ENCODE measurements at regions not wholly inside any gene's neighbourhood (a gene's known extent, or its start where the extent isn't known, plus 50 kb on each side); places are given as distances from the start of the nearest gene placed in this dataset.

DNA sequence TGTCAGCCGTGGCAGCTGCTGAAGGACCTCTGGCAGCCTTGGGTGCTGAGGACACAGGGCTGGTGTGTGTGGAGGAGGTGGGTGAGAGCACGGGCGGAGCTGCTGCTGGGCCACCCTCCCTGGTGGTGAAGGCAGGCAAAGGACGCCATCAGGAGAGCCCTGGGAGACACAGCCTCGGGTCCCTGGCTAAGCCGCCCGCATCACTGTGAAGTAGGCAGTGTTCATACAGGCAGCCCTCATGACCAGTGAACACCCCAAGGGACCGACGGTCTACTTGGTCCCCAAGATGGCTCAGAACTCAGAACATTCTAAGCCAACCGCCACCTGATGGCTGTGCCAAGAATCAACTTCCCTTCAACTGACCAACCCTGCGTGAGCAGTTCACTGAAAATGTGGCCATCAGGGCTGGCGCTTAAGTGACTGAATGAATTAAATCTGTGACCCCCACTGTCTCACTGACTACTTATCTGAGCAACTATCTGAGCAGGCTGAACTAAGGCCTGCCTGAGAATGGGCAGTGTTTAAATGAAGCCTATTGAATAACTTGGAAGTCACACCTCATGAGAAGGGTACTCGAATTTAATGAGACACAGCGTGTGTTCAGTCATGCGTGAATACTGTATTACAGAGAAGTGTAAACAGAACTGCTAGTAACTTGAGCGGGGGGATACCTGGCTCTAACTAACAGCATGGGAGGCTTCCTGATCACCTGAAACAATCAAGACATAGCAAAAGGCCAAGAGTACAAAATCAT lies 54.7 kb upstream of the SIMC1 start:
- in situ Hi-C loops (cut with MboI; ENCODE audit: low sequenced_read_pairs, unreplicated experiment) = no loop called here
- DNase-seq (ENCODE audit: low spot score) = no peak

GRCh38 chr5:176184608-176185132 lies 53.6 kb upstream of the SIMC1 start:
- no peak for DNase-seq (ENCODE audit: low spot score)
- no peak for TF ChIP-seq CTCF (IDR thresholded peaks at IDR 0.05; ENCODE audit: borderline replicate concordance, control extremely low read depth, extremely low read depth, insufficient read depth, missing control alignments)
- in situ Hi-C loops (cut with MboI; ENCODE audit: low sequenced_read_pairs, unreplicated experiment) = no loop called here

More for the DNA sequence above, 54.7 kb upstream of the SIMC1 start:
- TF ChIP-seq CTCF (IDR thresholded peaks at IDR 0.05; ENCODE audit: borderline replicate concordance, control extremely low read depth, extremely low read depth, insufficient read depth, missing control alignments) = no peak

DNA sequence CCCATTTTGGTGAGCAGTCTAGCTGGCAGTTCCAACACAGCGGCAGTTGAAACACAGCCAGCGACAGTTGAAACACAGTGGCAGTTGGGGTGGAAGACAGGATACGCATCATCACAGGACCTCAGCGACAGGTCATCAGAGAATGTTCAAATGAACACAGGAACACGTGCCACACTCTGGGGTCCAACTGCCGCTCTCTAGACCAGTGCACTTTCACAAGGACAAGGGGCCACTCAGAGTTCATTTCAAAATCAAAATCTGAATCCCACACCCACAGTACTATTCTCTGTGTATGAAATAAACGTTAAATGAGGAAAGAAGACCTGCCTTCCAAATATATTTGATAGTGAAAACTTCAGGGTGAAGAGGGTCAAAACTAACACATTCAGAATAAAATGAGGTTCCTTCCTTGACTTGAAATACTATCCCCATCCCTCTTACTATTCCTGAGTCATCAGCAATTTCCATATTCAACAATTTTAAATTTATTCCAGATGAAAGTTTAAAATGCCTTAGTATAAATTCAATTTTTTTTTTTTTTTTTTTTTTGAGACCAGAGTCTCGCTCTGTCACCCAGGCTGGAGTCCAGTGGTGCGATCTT lies 53.0 kb upstream of the SIMC1 start:
- DNase-seq (ENCODE audit: low spot score) = no peak
- in situ Hi-C loops (cut with MboI; ENCODE audit: low sequenced_read_pairs, unreplicated experiment) = no loop called here
- TF ChIP-seq CTCF (IDR thresholded peaks at IDR 0.05; ENCODE audit: borderline replicate concordance, control extremely low read depth, extremely low read depth, insufficient read depth, missing control alignments) = no peak

- DNase-seq (ENCODE audit: low spot score) = no peak
- in situ Hi-C loops (cut with MboI; ENCODE audit: low sequenced_read_pairs, unreplicated experiment) = no loop called here
Measured at GRCh38 chr5:176186107-176186506, 52.1 kb upstream of the SIMC1 start.

DNA sequence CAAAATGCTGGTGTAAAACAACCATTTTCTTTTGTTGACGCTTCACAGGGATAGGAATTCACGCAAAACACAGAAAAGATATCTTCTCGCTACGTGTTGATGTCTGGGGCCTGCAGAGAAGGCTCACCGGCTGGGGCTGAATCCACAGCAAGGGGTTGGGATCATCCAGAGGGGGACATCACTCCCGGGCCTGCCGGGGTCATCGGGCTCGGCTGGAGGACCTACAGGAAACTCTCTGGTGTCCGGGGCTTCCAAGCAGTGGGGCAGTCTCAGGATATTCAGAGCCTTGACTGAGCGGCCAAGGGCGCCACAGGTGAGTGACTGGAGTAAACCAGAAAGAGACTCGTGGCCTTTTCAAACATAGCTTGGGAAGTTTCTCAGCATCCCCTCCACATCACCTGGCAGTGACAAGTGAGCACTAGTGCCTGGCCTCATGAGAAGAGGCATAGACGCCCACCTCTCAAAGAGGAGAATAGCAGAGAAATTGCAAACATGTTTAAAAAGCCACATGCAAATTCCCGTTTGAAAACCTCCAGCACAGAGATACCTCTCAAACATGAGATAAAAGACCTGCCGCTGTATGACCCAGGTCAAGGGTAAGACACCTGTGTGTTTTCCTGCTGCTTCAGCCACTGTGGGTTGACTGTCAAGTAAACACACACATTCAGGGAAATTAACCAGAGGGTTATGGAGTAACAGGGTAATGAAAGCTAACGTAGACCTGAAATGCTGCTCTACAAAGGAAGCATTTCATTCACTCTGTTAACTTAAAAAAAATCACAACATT lies 50.8 kb upstream of the SIMC1 start:
- in situ Hi-C loops (cut with MboI; ENCODE audit: low sequenced_read_pairs, unreplicated experiment) = no loop called here
- DNase-seq (ENCODE audit: low spot score) = no peak
- TF ChIP-seq CTCF (IDR thresholded peaks at IDR 0.05; ENCODE audit: borderline replicate concordance, control extremely low read depth, extremely low read depth, insufficient read depth, missing control alignments) = no peak

More at GRCh38 chr5:176186107-176186506, 52.1 kb upstream of the SIMC1 start:
- TF ChIP-seq CTCF (IDR thresholded peaks at IDR 0.05; ENCODE audit: borderline replicate concordance, control extremely low read depth, extremely low read depth, insufficient read depth, missing control alignments) = no peak

DNA sequence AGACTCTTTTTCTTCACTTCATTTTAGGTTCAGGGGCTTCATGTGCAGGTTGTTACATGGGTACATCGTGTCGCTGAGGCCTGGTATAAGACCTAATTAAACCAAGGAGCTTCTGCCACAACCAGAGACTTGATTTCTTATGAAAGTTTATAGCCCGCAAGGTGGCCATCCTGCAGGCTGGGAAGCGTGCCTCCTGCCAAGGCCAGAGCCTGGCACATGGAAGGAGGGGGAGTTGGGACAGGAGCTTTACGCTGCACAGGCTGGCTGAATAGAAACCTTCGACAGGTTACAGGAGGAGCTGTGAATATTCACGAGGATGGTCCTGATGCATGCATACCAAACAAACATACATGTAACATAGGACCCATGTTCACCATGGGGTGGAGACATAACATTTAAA lies 50.1 kb upstream of the SIMC1 start:
- in situ Hi-C loops (cut with MboI; ENCODE audit: low sequenced_read_pairs, unreplicated experiment) = no loop called here
- no peak for DNase-seq (ENCODE audit: low spot score)
- TF ChIP-seq CTCF (IDR thresholded peaks at IDR 0.05; ENCODE audit: borderline replicate concordance, control extremely low read depth, extremely low read depth, insufficient read depth, missing control alignments) = no peak

All from GM13976 (cell line).